Caco-2 (cell line): ENCODE measurements at regions not wholly inside any gene's neighbourhood (a gene's known extent, or its start where the extent isn't known, plus 50 kb on each side); places are given as distances from the start of the nearest gene placed in this dataset.

Experiments
- BruUV-seq: library from RNA; stranded (reverse); fragments of 400-500 nt; replicated peaks from 2 replicates; lab custom pipeline; 2021; lab: Mats Ljungman, UMichigan
- CTCF ChIA-PET: fragments of 300-600 bp; sonication (Branson Sonifier 250); formaldehyde crosslinking; loops from one replicate; lab custom pipeline; 2022; ENCODE audit warnings: antibody characterized with exemption; lab: Charles Lee
- POLR2A ChIA-PET: fragments of 300-600 bp; sonication (Branson Sonifier 250); formaldehyde crosslinking; loops from one replicate; lab custom pipeline; 2022; ENCODE audit warnings: antibody characterized with exemption; lab: Charles Lee
- DNase-seq, 2 experiments: peaks; one replicate each; pipeline versions ENCODE4 v3.0.0 to v3.0.0-alpha.2; 2020 to 2022
- H3K27me3 ChIP-seq: replicated peaks from 2 replicates; pipeline ENCODE4 v1.6.0; 2011; ENCODE audit warnings: low read length; ENCODE audit not compliant: control insufficient read depth, insufficient read depth
- H3K36me3 ChIP-seq: 2 replicates; pipeline ENCODE4 v1.5.1; 2011; ENCODE audit warnings: low read length; ENCODE audit not compliant: control insufficient read depth, insufficient read depth
- H3K4me1 ChIP-seq: fragments of 250-450 bp; sonication (Bioruptor Pico); 2 replicates; pipeline ENCODE4 v1.5.1; 2020; ENCODE audit warnings: mild to moderate bottlenecking
- H3K4me3 ChIP-seq: 2 replicates; pipeline ENCODE4 v1.5.1; 2011; ENCODE audit warnings: low read depth, mild to moderate bottlenecking, control low read depth, low read length
- H3K9me3 ChIP-seq: fragments of 250-450 bp; sonication (Bioruptor Pico); 2 replicates; pipeline ENCODE4 v1.5.1; 2020; ENCODE audit warnings: mild to moderate bottlenecking, moderate library complexity
- H3K27ac Mint-ChIP-seq: one replicate; pipeline ENCODE4 v1.8.0; 2022; ENCODE audit warnings: mixed read lengths; ENCODE audit not compliant: unreplicated experiment
- H3K27me3 Mint-ChIP-seq: one replicate; pipeline ENCODE4 v1.8.0; 2022; ENCODE audit warnings: mixed read lengths; ENCODE audit not compliant: insufficient read depth, unreplicated experiment
- H3K36me3 Mint-ChIP-seq: one replicate; pipeline ENCODE4 v1.8.0; 2022; ENCODE audit warnings: mild to moderate bottlenecking, mixed read lengths; ENCODE audit not compliant: insufficient read depth, unreplicated experiment
- H3K4me1 Mint-ChIP-seq: one replicate; pipeline ENCODE4 v1.8.0; 2022; ENCODE audit warnings: low read depth, mixed read lengths; ENCODE audit not compliant: unreplicated experiment
- H3K4me3 Mint-ChIP-seq: one replicate; pipeline ENCODE4 v1.8.0; 2022; ENCODE audit warnings: mild to moderate bottlenecking, moderate library complexity, mixed read lengths; ENCODE audit not compliant: unreplicated experiment
- H3K9me3 Mint-ChIP-seq: one replicate; pipeline ENCODE4 v1.8.0; 2022; ENCODE audit warnings: mixed read lengths; ENCODE audit not compliant: unreplicated experiment
- intact Hi-C: fragments of 100-400 bp; cut with micrococcal nuclease; formaldehyde crosslinking; loops from one replicate; pipeline ENCODE4 v1.10.0; 2022; ENCODE audit not compliant: unreplicated experiment
- TF ChIP-seq, protein P1 (sequence below), 2 experiments: fragments of 200-600 bp in 1 of 2; IDR thresholded peaks; 1 replicate in 1 of 2; 2 replicates in 1 of 2; pipeline versions ENCODE4 v1.5.1 to v1.8.0; 2011 to 2022; ENCODE audit warnings: antibody characterized with exemption in 1 of 2, control low read depth in 1 of 2, inconsistent platforms in 1 of 2, low read depth in 1 of 2, low read length in 1 of 2, mild to moderate bottlenecking in 1 of 2, moderate library complexity in 1 of 2; ENCODE audit not compliant: insufficient read depth in 1 of 2, severe bottlenecking in 1 of 2, unreplicated experiment in 1 of 2

GRCh38 chr7:50145801-50146338 is 52.8 kb upstream of the ZPBP start:
- Mint-ChIP-seq H3K36me3 (no peaks in the 10 kb centered on the region), H3K9me3 (no peaks in the 10 kb centered on the region), H3K27ac (no peak overlapping the region), H3K27me3 (peaks cover 15% of the 10 kb centered on the region), H3K4me1 (no peaks in the 10 kb centered on the region), H3K4me3 (no peak overlapping the region)
- Histone ChIP-seq H3K9me3 (no peaks in the 10 kb centered on the region), H3K4me3 (no peak overlapping the region), H3K27me3 (no peaks in the 10 kb centered on the region), H3K36me3 (no peaks in the 10 kb centered on the region), H3K4me1 (no peaks in the 10 kb centered on the region)
- ChIA-PET POLR2A (no interaction called here), CTCF (interaction anchor here (0.6 to 1.0 kb wide), 2 partner anchors 212 to 273 kb away, joined by 3 to 5 read pairs; no protein-coding TSS in a partner anchor)
- no peak for DNase-seq
- intact Hi-C loops = no loop called here
- TF ChIP-seq, protein P1, sequence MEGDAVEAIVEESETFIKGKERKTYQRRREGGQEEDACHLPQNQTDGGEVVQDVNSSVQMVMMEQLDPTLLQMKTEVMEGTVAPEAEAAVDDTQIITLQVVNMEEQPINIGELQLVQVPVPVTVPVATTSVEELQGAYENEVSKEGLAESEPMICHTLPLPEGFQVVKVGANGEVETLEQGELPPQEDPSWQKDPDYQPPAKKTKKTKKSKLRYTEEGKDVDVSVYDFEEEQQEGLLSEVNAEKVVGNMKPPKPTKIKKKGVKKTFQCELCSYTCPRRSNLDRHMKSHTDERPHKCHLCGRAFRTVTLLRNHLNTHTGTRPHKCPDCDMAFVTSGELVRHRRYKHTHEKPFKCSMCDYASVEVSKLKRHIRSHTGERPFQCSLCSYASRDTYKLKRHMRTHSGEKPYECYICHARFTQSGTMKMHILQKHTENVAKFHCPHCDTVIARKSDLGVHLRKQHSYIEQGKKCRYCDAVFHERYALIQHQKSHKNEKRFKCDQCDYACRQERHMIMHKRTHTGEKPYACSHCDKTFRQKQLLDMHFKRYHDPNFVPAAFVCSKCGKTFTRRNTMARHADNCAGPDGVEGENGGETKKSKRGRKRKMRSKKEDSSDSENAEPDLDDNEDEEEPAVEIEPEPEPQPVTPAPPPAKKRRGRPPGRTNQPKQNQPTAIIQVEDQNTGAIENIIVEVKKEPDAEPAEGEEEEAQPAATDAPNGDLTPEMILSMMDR (IDR thresholded peaks at IDR 0.05; ENCODE audit: insufficient read depth in 1 of 2, low read depth in 1 of 2, low read length in 1 of 2, severe bottlenecking in 1 of 2, unreplicated experiment in 1 of 2) = no peak
- BruUV-seq = no TSS peak

GRCh38 chr7:50145226-50145625 is 52.2 kb upstream of the ZPBP start:
- Mint-ChIP-seq H3K9me3 (no peaks in the 10 kb centered on the region), H3K4me3 (no peak overlapping the region), H3K36me3 (no peaks in the 10 kb centered on the region), H3K4me1 (no peaks in the 10 kb centered on the region), H3K27ac (no peak overlapping the region), H3K27me3 (peaks cover 15% of the 10 kb centered on the region)
- TF ChIP-seq, protein P1 (IDR thresholded peaks at IDR 0.05; ENCODE audit: insufficient read depth in 1 of 2, low read depth in 1 of 2, low read length in 1 of 2, severe bottlenecking in 1 of 2, unreplicated experiment in 1 of 2) = no peak
- no peaks in the 10 kb centered on the region for H3K9me3 ChIP-seq
- CTCF ChIA-PET = interaction anchor here (0.6 to 1.0 kb wide), 2 partner anchors 212 to 273 kb away, joined by 3 to 5 read pairs; no protein-coding TSS in a partner anchor
- no TSS peak for BruUV-seq
- no peaks in the 10 kb centered on the region for H3K36me3 ChIP-seq
- H3K4me1 ChIP-seq = no peaks in the 10 kb centered on the region
- no peak overlapping the region for H3K4me3 ChIP-seq
- no peaks in the 10 kb centered on the region for H3K27me3 ChIP-seq
- intact Hi-C loops = no loop called here
- no peak for DNase-seq
- POLR2A ChIA-PET = no interaction called here
